ENCODE measurements at regions not wholly inside any gene's neighbourhood (a gene's known extent, or its start where the extent isn't known, plus 50 kb on each side); places are given as distances from the start of the nearest gene placed in this dataset.
"Not testable (repeated sequence)": the region's sequence is repeated elsewhere in the genome, so short reads cannot be mapped to it uniquely, and the experiment has no call there.

DNA sequence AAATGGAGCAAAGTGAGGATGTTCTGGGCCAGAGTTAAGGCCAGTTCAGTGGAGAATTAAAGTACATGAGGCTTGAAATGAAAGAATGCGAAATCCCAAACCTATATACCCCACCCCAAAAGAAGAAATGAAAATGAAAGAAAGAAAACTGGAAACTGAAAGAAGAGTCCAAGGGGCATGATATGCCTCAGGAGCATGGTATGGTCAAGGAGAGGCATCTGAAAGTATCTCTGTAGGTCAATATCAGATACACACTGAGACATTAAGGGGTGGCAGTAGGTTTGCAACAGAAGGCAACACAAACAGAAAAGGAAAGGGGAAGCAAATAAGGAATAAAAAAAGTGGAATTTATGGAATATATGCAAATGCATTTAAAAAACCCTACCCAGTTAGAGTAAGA, 166.5 kb downstream of the COG6 start:
- Histone ChIP-seq H3K9ac (ENCODE audit: low read length) (no peak overlapping the region), H3K4me3 (ENCODE audit: low read length) (no peak overlapping the region), H3K9me3 (ENCODE audit: control insufficient read depth, low read depth, low read length) (no peaks in the 10 kb centered on the region), H3K27ac (ENCODE audit: low read length) (no peak overlapping the region), H3K4me1 (ENCODE audit: control insufficient read depth, low read depth, low read length) (peaks cover 21% of the 10 kb centered on the region), H3K27me3 (ENCODE audit: control insufficient read depth, insufficient read depth, low read length) (no peaks in the 10 kb centered on the region), H3K36me3 (ENCODE audit: control insufficient read depth, low read depth, low read length) (no peaks in the 10 kb centered on the region)

DNA sequence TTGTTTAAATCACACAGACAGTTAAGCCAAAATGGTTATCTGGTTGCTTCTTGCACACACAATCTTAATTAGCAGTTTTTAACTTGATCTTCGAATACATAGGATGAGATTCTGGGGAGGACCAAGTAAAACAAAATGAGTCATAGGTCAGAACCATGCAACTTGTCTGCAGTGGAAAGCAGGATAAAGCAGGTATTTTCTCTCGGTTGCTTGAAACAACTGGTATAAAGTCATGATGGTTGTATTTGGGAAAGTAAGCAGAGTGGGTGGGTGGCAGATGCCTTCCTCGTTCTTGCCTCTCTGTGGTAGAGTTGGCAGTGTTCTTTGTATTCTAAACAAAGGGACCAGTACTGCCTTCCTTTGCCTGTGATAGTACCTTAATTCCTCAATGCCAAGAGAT, 167.0 kb downstream of the COG6 start:
- Histone ChIP-seq H3K9ac (ENCODE audit: low read length) (no peak overlapping the region), H3K9me3 (ENCODE audit: control insufficient read depth, low read depth, low read length) (no peaks in the 10 kb centered on the region), H3K4me3 (ENCODE audit: low read length) (no peak overlapping the region), H3K27me3 (ENCODE audit: control insufficient read depth, insufficient read depth, low read length) (no peaks in the 10 kb centered on the region), H3K27ac (ENCODE audit: low read length) (no peak overlapping the region), H3K36me3 (ENCODE audit: control insufficient read depth, low read depth, low read length) (no peaks in the 10 kb centered on the region), H3K4me1 (ENCODE audit: control insufficient read depth, low read depth, low read length) (peaks cover 21% of the 10 kb centered on the region)

DNA sequence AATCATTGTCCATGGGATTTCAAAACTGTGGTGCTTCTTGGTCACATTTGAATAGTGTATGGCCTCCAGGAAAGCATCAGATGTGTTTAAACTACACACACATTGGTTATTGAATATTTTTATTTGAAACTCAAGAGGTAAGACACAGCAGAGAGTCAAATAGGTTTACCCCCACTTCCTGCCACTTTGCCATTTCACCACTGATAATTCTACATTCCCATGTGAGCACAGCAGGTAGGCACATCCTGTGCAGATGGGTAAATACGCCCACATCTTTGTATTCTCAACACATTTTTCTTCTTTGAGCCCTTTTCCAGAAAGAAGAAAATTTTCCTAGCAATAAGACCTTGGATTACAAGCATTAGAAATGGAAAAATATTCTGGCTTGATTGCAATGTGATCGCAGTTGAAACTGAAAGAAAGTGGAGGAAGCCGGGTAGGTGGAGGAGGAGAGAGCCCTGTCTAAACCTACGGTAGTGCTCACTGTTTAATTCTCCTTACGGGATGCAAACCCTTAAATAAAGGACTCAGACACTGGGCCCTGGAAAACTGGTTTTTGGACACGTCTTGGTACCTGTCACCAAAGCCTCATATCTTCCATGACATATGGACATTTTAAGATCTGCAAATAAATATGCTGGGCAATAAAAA, 167.7 kb downstream of the COG6 start:
- H3K36me3 ChIP-seq (ENCODE audit: control insufficient read depth, low read depth, low read length) = no peaks in the 10 kb centered on the region
- no peak overlapping the region for H3K27ac ChIP-seq (ENCODE audit: low read length)
- peaks cover 21% of the 10 kb centered on the region for H3K4me1 ChIP-seq (ENCODE audit: control insufficient read depth, low read depth, low read length)
- H3K27me3 ChIP-seq (ENCODE audit: control insufficient read depth, insufficient read depth, low read length) = no peaks in the 10 kb centered on the region
- no peak overlapping the region for H3K4me3 ChIP-seq (ENCODE audit: low read length)
- H3K9me3 ChIP-seq (ENCODE audit: control insufficient read depth, low read depth, low read length) = no peaks in the 10 kb centered on the region
- H3K9ac ChIP-seq (ENCODE audit: low read length) = no peak overlapping the region

DNA sequence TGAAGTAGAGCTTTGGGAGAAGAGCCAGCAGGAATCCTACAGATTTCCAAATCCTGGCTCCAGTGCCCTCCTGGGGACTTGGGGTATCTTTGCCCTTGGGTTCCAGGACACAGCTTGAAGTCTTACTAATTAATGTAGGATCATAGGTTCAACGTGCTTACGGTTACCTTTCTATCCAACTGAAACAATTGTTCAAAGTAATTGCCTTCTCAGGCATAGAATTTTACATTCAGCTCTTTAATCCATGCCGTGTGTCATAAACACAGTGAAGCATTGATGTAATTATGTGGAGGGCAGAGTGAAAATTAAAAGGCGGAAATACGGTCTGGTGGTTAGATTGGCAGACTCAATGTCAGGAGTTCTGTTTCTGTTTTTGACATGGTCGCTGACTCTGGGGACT, 170.4 kb downstream of the COG6 start:
- Histone ChIP-seq H3K27me3 (ENCODE audit: control insufficient read depth, insufficient read depth, low read length) (no peaks in the 10 kb centered on the region), H3K36me3 (ENCODE audit: control insufficient read depth, low read depth, low read length) (no peaks in the 10 kb centered on the region), H3K4me3 (ENCODE audit: low read length) (no peak overlapping the region), H3K9me3 (ENCODE audit: control insufficient read depth, low read depth, low read length) (no peaks in the 10 kb centered on the region), H3K4me1 (ENCODE audit: control insufficient read depth, low read depth, low read length) (peaks cover 21% of the 10 kb centered on the region), H3K27ac (ENCODE audit: low read length) (no peak overlapping the region), H3K9ac (ENCODE audit: low read length) (no peak overlapping the region)

DNA sequence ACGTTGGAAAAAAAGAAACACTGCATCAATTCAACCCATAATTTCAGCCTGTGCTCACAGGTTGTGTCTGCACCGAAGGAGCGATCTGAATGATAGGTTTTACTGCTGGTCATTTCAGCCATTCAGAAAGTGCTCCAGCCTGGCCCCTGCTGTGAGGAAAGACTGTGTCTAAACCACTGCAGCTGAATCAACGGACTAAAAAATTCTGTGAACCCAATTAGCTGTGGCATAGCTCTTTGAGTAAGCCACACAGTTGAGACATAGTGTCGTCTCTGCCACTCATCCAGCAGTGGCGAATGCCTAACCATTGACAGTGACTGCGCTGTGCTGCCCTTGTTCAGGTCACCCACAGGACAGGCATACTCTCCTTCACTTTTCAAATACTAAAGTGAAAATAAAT, 179.8 kb downstream of the COG6 start:
- Histone ChIP-seq H3K4me3 (ENCODE audit: low read length) (no peak overlapping the region), H3K36me3 (ENCODE audit: control insufficient read depth, low read depth, low read length) (no peaks in the 10 kb centered on the region), H3K9ac (ENCODE audit: low read length) (no peak overlapping the region), H3K27ac (ENCODE audit: low read length) (no peak overlapping the region), H3K4me1 (ENCODE audit: control insufficient read depth, low read depth, low read length) (peaks cover 9% of the 10 kb centered on the region), H3K27me3 (ENCODE audit: control insufficient read depth, insufficient read depth, low read length) (no peaks in the 10 kb centered on the region), H3K9me3 (ENCODE audit: control insufficient read depth, low read depth, low read length) (no peaks in the 10 kb centered on the region)

DNA sequence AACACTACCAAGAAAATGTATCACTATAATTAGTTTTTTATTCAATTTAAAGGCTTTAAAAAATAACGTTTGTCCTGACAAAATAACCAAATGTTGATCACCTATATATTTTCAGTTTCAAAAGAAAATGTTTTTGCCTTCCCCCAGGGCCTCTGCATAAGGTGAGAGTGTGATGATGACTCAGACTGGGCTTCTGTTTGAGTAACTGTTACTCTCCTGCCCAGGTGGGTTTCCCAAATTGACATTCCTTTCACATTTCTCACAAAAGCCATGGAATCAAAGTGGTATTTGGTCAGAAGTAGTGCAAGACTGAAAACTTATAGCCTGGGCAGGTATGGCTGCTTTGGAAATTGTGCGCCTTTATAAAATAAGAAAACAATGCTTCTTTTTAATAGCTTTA, 180.6 kb downstream of the COG6 start:
- Histone ChIP-seq H3K9ac (ENCODE audit: low read length) (no peak overlapping the region), H3K27ac (ENCODE audit: low read length) (no peak overlapping the region)

DNA sequence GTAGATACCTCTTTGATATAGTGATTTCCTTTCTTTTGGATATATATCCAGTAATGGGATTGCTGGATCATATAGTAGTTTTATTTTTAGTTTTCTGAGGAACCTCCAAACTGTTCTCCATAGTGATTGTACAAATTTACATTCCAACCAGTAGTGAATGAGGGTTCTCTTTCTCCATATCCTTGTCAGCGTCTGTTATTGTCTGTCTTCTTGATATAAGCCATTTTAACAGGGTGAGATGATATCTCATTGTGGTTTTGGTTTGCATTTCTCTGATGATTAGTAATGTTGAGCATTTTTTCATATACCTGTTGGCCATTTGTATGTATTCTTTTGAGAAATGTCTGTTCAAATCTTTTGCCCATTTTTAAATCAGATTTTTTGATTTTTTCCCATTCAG, 182.4 kb downstream of the COG6 start:
- not testable (repeated sequence) for H3K9me3 ChIP-seq (ENCODE audit: control insufficient read depth, low read depth, low read length); H3K9ac ChIP-seq (ENCODE audit: low read length); H3K36me3 ChIP-seq (ENCODE audit: control insufficient read depth, low read depth, low read length); H3K4me3 ChIP-seq (ENCODE audit: low read length); H3K4me1 ChIP-seq (ENCODE audit: control insufficient read depth, low read depth, low read length); H3K27ac ChIP-seq (ENCODE audit: low read length); H3K27me3 ChIP-seq (ENCODE audit: control insufficient read depth, insufficient read depth, low read length)

More for the DNA sequence above, 180.6 kb downstream of the COG6 start:
- Histone ChIP-seq H3K9me3 (ENCODE audit: control insufficient read depth, low read depth, low read length) (no peaks in the 10 kb centered on the region), H3K4me1 (ENCODE audit: control insufficient read depth, low read depth, low read length) (peaks cover 9% of the 10 kb centered on the region), H3K36me3 (ENCODE audit: control insufficient read depth, low read depth, low read length) (no peaks in the 10 kb centered on the region), H3K27me3 (ENCODE audit: control insufficient read depth, insufficient read depth, low read length) (no peaks in the 10 kb centered on the region), H3K4me3 (ENCODE audit: low read length) (no peak overlapping the region)

DNA sequence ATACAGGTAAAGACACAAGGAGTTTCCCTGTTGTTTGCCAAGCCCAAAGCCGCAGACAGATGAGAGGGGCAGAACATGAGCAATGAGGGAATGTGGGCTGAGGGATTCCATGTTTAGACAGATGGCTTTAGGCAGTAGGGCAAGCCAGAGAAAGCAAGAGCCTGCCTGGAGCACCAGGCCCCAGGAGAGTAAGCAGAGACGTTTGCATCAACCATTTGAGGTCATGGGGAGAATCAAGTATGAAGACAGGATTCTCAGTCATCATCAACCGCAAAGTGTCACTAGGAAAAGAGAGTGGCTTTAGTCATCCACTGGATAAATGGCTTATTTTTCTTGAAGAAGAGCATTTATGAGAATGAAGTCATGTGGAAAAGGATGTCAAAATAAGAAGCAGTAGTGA, 184.7 kb downstream of the COG6 start:
- Histone ChIP-seq H3K9ac (ENCODE audit: low read length) (no peak overlapping the region), H3K9me3 (ENCODE audit: control insufficient read depth, low read depth, low read length) (no peaks in the 10 kb centered on the region), H3K36me3 (ENCODE audit: control insufficient read depth, low read depth, low read length) (no peaks in the 10 kb centered on the region), H3K27me3 (ENCODE audit: control insufficient read depth, insufficient read depth, low read length) (no peaks in the 10 kb centered on the region), H3K27ac (ENCODE audit: low read length) (no peak overlapping the region), H3K4me1 (ENCODE audit: control insufficient read depth, low read depth, low read length) (peaks cover 7% of the 10 kb centered on the region), H3K4me3 (ENCODE audit: low read length) (no peak overlapping the region)

DNA sequence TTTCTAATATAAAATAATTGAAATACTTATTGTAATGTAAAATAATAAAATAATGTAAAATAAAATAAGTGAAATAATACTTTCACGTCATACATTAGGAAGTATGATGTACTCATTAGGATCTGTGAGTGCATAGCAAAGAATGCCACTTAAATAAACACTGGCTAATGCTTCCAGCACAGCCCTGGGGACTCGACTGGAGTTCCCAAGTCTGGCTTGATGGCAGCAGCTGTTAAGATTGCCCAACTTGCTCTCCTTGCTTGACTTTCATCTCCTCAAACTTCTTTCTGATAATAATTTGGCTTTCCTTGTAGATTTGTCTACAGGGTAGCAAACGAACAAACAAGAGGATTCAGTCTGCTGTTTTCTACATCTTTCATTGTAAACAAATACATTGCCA, 191.9 kb downstream of the COG6 start:
- H3K27me3 ChIP-seq (ENCODE audit: control insufficient read depth, insufficient read depth, low read length) = no peaks in the 10 kb centered on the region
- H3K9ac ChIP-seq (ENCODE audit: low read length) = no peak overlapping the region
- no peaks in the 10 kb centered on the region for H3K36me3 ChIP-seq (ENCODE audit: control insufficient read depth, low read depth, low read length)
- no peak overlapping the region for H3K4me3 ChIP-seq (ENCODE audit: low read length)
- no peaks in the 10 kb centered on the region for H3K9me3 ChIP-seq (ENCODE audit: control insufficient read depth, low read depth, low read length)
- H3K27ac ChIP-seq (ENCODE audit: low read length) = no peak overlapping the region
- no peaks in the 10 kb centered on the region for H3K4me1 ChIP-seq (ENCODE audit: control insufficient read depth, low read depth, low read length)

DNA sequence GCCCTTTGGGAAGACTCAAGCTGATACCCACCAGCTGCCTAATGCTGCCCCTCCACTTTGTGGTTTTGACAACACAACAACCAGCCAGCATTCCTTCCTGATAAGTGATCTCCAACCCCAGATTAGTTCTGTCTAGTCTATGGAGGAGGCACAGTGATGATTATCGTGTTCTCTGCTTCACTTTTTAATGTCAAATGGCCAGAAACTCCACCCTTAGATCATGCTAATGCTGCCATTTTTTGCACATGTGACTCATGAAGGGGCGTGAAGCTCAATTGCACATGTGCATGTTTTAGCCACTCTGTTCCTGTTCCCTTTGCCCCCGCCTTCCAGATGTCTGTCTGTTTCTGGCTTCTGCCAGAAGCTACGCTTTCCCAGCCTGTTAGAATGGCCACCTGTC, 199.8 kb downstream of the COG6 start:
- no peaks in the 10 kb centered on the region for H3K4me1 ChIP-seq (ENCODE audit: control insufficient read depth, low read depth, low read length)
- H3K27me3 ChIP-seq (ENCODE audit: control insufficient read depth, insufficient read depth, low read length) = no peaks in the 10 kb centered on the region
- H3K27ac ChIP-seq (ENCODE audit: low read length) = no peak overlapping the region
- H3K36me3 ChIP-seq (ENCODE audit: control insufficient read depth, low read depth, low read length) = no peaks in the 10 kb centered on the region
- H3K9ac ChIP-seq (ENCODE audit: low read length) = no peak overlapping the region
- H3K9me3 ChIP-seq (ENCODE audit: control insufficient read depth, low read depth, low read length) = no peaks in the 10 kb centered on the region
- no peak overlapping the region for H3K4me3 ChIP-seq (ENCODE audit: low read length)

DNA sequence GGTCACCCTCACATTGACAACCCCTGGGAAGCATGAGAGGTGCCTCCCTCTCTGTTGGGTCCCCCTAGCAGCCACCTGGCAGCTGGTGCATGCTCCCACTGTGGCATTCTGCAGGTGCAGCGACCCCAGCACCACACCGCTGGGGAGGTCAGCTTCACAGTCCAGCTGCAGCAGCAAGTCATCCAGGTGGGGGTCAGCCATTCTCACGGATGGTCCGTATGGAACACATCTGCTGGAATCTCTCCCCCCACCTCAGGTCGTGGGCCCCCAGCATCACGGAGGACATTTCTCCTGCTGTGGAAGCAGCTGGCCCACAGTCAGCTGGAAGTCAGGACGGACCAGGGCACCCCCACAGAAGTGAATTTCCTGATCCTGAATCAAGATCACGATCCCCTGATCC, 201.3 kb downstream of the COG6 start:
- Histone ChIP-seq H3K4me3 (ENCODE audit: low read length) (no peak overlapping the region), H3K9ac (ENCODE audit: low read length) (no peak overlapping the region), H3K36me3 (ENCODE audit: control insufficient read depth, low read depth, low read length) (no peaks in the 10 kb centered on the region), H3K4me1 (ENCODE audit: control insufficient read depth, low read depth, low read length) (no peaks in the 10 kb centered on the region), H3K27ac (ENCODE audit: low read length) (no peak overlapping the region), H3K9me3 (ENCODE audit: control insufficient read depth, low read depth, low read length) (no peaks in the 10 kb centered on the region), H3K27me3 (ENCODE audit: control insufficient read depth, insufficient read depth, low read length) (no peaks in the 10 kb centered on the region)

DNA sequence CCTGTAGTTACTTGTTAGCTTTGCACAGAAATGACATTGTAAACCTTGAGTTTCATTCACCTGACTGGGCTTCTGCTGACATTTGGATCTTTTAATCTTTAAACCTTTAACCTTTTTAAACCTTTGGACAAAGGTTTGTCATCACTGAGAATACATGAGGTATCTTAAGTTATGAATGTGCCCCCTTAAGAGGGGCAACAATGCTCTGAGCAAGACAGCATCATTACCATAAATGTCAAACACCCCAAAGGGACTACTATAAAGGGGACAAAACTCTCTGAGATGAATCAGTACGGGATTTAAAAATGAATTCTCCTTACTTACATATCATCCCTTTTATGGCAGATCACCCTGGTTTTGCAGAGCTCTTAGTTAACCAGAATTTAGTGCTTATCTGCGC, 203.3 kb downstream of the COG6 start:
- H3K27ac ChIP-seq (ENCODE audit: low read length) = no peak overlapping the region
- no peak overlapping the region for H3K4me3 ChIP-seq (ENCODE audit: low read length)
- no peak overlapping the region for H3K9ac ChIP-seq (ENCODE audit: low read length)
- H3K9me3 ChIP-seq (ENCODE audit: control insufficient read depth, low read depth, low read length) = no peaks in the 10 kb centered on the region
- no peaks in the 10 kb centered on the region for H3K36me3 ChIP-seq (ENCODE audit: control insufficient read depth, low read depth, low read length)
- peaks cover 5% of the 10 kb centered on the region for H3K4me1 ChIP-seq (ENCODE audit: control insufficient read depth, low read depth, low read length)
- H3K27me3 ChIP-seq (ENCODE audit: control insufficient read depth, insufficient read depth, low read length) = no peaks in the 10 kb centered on the region
